ENCODE measurements at regions not wholly inside any gene's neighbourhood (a gene's known extent, or its start where the extent isn't known, plus 50 kb on each side); places are given as distances from the start of the nearest gene placed in this dataset.

DNA sequence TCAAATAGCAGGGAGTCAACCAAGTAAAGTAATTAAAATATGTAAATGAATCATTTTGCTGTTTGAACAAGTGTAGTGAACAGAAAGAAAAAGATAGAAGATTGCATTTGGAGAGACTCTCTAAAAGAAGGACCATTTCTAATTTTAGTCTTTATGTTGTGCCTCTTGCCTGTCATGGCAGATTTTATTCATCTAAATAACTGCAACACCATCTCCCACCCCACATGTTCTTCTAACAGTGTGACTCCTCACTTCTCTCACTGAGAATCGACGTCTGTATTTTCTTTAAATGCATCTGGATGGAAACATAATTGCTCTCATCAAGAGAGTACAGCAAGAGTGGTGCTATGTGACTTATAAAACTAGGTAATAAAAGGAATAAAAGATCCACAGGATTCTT lies 439.9 kb upstream of the GBE1 start:
- H3K4me3 ChIP-seq (ENCODE audit: control insufficient read depth, low read depth, low read length) = no peak overlapping the region
- TF ChIP-seq, protein P1, sequence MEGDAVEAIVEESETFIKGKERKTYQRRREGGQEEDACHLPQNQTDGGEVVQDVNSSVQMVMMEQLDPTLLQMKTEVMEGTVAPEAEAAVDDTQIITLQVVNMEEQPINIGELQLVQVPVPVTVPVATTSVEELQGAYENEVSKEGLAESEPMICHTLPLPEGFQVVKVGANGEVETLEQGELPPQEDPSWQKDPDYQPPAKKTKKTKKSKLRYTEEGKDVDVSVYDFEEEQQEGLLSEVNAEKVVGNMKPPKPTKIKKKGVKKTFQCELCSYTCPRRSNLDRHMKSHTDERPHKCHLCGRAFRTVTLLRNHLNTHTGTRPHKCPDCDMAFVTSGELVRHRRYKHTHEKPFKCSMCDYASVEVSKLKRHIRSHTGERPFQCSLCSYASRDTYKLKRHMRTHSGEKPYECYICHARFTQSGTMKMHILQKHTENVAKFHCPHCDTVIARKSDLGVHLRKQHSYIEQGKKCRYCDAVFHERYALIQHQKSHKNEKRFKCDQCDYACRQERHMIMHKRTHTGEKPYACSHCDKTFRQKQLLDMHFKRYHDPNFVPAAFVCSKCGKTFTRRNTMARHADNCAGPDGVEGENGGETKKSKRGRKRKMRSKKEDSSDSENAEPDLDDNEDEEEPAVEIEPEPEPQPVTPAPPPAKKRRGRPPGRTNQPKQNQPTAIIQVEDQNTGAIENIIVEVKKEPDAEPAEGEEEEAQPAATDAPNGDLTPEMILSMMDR (conservative IDR thresholded peaks at IDR 0.05; ENCODE audit: control insufficient read depth, insufficient read depth, low read depth, low read length) = no peak

DNA sequence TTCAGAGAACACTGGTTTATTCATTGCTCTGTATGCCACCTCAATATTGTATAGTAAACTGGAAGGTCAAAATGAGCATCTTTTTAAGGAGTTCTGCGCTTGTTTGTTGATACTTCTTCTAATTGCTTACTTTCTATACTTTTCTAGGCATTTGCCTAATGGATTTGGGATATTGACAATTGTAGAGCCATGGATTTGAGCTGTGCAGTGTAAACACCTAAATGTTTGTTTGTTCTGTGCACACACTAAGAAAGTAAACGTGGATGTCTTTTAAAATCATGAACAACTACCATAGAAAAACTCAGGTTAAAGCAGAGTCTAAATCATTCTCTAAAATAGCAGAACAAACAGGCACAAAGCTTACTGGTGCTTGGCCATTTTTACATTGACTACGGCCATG lies 436.6 kb upstream of the GBE1 start:
- no peak for DNase-seq (ENCODE audit: low read depth)
- TF ChIP-seq, protein P1 (conservative IDR thresholded peaks at IDR 0.05; ENCODE audit: control insufficient read depth, insufficient read depth, low read depth, low read length) = no peak
- H3K4me3 ChIP-seq (ENCODE audit: control insufficient read depth, low read depth, low read length) = no peak overlapping the region

More for the DNA sequence above, 439.9 kb upstream of the GBE1 start:
- DNase-seq (ENCODE audit: low read depth) = no peak

DNA sequence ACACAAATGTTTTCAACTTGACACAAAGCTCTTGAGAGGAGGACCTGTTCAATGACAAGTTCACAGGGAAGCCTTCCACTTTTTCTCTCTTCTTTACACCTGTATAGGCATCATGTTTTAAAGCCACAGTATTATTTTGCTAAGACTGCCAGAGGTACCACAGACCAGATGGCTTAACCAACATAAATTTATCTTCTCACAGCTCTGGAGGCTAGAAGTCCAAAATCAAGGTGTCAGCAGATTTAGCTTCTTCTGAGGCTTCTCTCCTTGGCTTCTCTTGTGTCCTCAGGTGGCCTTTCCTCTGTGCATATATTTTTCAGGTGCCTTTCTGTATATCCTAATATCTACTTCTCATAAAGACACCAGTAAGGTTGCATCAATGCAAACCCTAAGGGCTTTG lies 435.2 kb upstream of the GBE1 start:
- TF ChIP-seq, protein P1 (conservative IDR thresholded peaks at IDR 0.05; ENCODE audit: control insufficient read depth, insufficient read depth, low read depth, low read length) = no peak
- H3K4me3 ChIP-seq (ENCODE audit: control insufficient read depth, low read depth, low read length) = no peak overlapping the region
- DNase-seq (ENCODE audit: low read depth) = no peak

- H3K4me3 ChIP-seq (ENCODE audit: control insufficient read depth, low read depth, low read length) = no peak overlapping the region
- TF ChIP-seq, protein P1 (conservative IDR thresholded peaks at IDR 0.05; ENCODE audit: control insufficient read depth, insufficient read depth, low read depth, low read length) = no peak
- DNase-seq (ENCODE audit: low read depth) = no peak
Observed at GRCh38 chr3:82194870-82195269, 433.4 kb upstream of the GBE1 start.

GRCh38 chr3:82186017-82186416 lies 424.6 kb upstream of the GBE1 start:
- no peak overlapping the region for H3K4me3 ChIP-seq (ENCODE audit: control insufficient read depth, low read depth, low read length)
- DNase-seq (ENCODE audit: low read depth) = no peak
- TF ChIP-seq, protein P1 (conservative IDR thresholded peaks at IDR 0.05; ENCODE audit: control insufficient read depth, insufficient read depth, low read depth, low read length) = no peak

GRCh38 chr3:82179291-82179690 lies 417.8 kb upstream of the GBE1 start:
- H3K4me3 ChIP-seq (ENCODE audit: control insufficient read depth, low read depth, low read length) = no peak overlapping the region
- no peak for DNase-seq (ENCODE audit: low read depth)
- TF ChIP-seq, protein P1 (conservative IDR thresholded peaks at IDR 0.05; ENCODE audit: control insufficient read depth, insufficient read depth, low read depth, low read length) = no peak

DNA sequence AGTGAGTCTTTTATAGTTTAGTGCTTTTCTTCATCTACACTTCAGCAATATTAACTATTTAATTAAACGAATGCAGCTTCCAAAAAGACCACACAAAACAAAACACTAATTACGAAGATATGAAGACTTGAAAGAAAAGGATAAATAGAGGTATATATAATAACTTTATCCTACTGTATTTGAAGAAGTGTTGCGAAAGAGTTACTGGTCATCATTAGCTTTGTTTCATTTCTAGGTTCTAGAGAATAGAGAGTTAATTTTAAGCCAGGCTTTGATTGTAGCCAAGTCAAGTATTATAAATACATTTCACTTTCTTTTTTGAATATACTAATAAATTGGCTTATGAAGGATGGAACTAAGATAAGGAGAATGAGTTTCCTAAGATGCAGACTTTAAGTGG lies 416.8 kb upstream of the GBE1 start:
- H3K4me3 ChIP-seq (ENCODE audit: control insufficient read depth, low read depth, low read length) = no peak overlapping the region
- DNase-seq (ENCODE audit: low read depth) = no peak
- TF ChIP-seq, protein P1 (conservative IDR thresholded peaks at IDR 0.05; ENCODE audit: control insufficient read depth, insufficient read depth, low read depth, low read length) = no peak

Data from fibroblast of mammary gland (primary cell).